WTC11 (cell line): ENCODE measurements at regions not wholly inside any gene's neighbourhood (a gene's known extent, or its start where the extent isn't known, plus 50 kb on each side); places are given as distances from the start of the nearest gene placed in this dataset.
"Not testable (repeated sequence)": the region's sequence is repeated elsewhere in the genome, so short reads cannot be mapped to it uniquely, and the experiment has no call there.

Experiments
- ELF4 ChIP-seq: sonication (generic); formaldehyde crosslinking; IDR thresholded peaks from 2 replicates; pipeline ENCODE4 v1.8.1; 2022; ENCODE audit warnings: low read depth, mild to moderate bottlenecking, moderate library complexity, missing genetic modification reagents
- ESRRA ChIP-seq: sonication (generic); formaldehyde crosslinking; IDR thresholded peaks from 2 replicates; pipeline ENCODE4 v1.8.1; 2022; ENCODE audit warnings: mild to moderate bottlenecking, missing genetic modification reagents, borderline replicate concordance
- NR3C1 ChIP-seq: sonication (generic); formaldehyde crosslinking; conservative IDR thresholded peaks from 2 replicates; pipeline ENCODE4 v1.8.1; 2023; ENCODE audit warnings: low read depth, mild to moderate bottlenecking, missing genetic modification reagents
- ZNF263 ChIP-seq: sonication (generic); formaldehyde crosslinking; IDR thresholded peaks from 2 replicates; pipeline ENCODE4 v1.8.1; 2022; ENCODE audit warnings: low read depth, mild to moderate bottlenecking, moderate library complexity, missing genetic modification reagents
- TF ChIP-seq, protein P1 (sequence below): sonication (generic); formaldehyde crosslinking; IDR thresholded peaks from 2 replicates; pipeline ENCODE4 v1.8.1; 2023; ENCODE audit warnings: mild to moderate bottlenecking, missing genetic modification reagents, moderate library complexity
- TF ChIP-seq, protein P2 (sequence below): fragments of 200-600 bp; IDR thresholded peaks from 2 replicates; pipeline ENCODE4 v1.8.0; 2022; ENCODE audit warnings: antibody characterized with exemption

DNA sequence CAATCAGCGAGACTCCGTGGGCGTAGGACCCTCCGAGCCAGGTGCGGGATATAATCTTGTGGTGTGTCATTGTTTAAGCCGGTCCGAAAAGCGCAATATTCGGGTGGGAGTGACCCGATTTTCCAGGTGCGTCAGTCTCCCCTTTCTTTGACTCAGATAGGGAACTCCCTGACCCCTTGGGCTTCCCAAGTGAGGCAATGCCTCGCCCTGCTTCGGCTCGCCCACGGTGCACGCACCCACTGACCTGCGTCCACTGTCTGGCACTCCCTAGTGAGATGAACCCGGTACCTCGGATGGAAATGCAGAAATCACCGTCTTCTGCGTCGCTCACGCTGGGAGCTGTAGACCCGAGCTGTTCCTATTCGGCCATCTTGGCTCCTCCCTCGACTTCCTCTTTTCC is 1029.6 kb downstream of the TLE1 start:
- not testable (repeated sequence) for TF ChIP-seq ELF4, ZNF263, ESRRA, NR3C1 (CRISPR knock-in tag)
- TF ChIP-seq, protein P1, sequence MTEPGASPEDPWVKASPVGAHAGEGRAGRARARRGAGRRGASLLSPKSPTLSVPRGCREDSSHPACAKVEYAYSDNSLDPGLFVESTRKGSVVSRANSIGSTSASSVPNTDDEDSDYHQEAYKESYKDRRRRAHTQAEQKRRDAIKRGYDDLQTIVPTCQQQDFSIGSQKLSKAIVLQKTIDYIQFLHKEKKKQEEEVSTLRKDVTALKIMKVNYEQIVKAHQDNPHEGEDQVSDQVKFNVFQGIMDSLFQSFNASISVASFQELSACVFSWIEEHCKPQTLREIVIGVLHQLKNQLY (CRISPR knock-in tag): not testable (repeated sequence)
- TF ChIP-seq, protein P2, sequence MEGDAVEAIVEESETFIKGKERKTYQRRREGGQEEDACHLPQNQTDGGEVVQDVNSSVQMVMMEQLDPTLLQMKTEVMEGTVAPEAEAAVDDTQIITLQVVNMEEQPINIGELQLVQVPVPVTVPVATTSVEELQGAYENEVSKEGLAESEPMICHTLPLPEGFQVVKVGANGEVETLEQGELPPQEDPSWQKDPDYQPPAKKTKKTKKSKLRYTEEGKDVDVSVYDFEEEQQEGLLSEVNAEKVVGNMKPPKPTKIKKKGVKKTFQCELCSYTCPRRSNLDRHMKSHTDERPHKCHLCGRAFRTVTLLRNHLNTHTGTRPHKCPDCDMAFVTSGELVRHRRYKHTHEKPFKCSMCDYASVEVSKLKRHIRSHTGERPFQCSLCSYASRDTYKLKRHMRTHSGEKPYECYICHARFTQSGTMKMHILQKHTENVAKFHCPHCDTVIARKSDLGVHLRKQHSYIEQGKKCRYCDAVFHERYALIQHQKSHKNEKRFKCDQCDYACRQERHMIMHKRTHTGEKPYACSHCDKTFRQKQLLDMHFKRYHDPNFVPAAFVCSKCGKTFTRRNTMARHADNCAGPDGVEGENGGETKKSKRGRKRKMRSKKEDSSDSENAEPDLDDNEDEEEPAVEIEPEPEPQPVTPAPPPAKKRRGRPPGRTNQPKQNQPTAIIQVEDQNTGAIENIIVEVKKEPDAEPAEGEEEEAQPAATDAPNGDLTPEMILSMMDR: not testable (repeated sequence)
